ENCODE measurements at regions not wholly inside any gene's neighbourhood (a gene's known extent, or its start where the extent isn't known, plus 50 kb on each side); places are given as distances from the start of the nearest gene placed in this dataset.

- no peak for DNase-seq
Measured at GRCh38 chr15:91523596-91523995, 329.9 kb upstream of the SLCO3A1 start.

GRCh38 chr15:91524534-91524933 lies 329.0 kb upstream of the SLCO3A1 start:
- DNase-seq, result no peak

GRCh38 chr15:91525751-91526150 lies 327.8 kb upstream of the SLCO3A1 start:
- no peak for DNase-seq

- no peak for DNase-seq
Measured at GRCh38 chr15:91526424-91526823, 327.1 kb upstream of the SLCO3A1 start.

- no peak for DNase-seq
Measured at GRCh38 chr15:91528801-91529200, 324.7 kb upstream of the SLCO3A1 start.

GRCh38 chr15:91529534-91529933 lies 324.0 kb upstream of the SLCO3A1 start:
- DNase-seq, result no peak

GRCh38 chr15:91530279-91530678 lies 323.2 kb upstream of the SLCO3A1 start:
- no peak for DNase-seq

GRCh38 chr15:91530956-91531582 lies 322.4 kb upstream of the SLCO3A1 start:
- DNase-seq, result no peak

GRCh38 chr15:91534235-91534634 lies 319.3 kb upstream of the SLCO3A1 start:
- DNase-seq, result no peak

- no peak for DNase-seq
Measured at GRCh38 chr15:91534976-91535375, 318.5 kb upstream of the SLCO3A1 start.

- DNase-seq, result no peak
Measured at GRCh38 chr15:91535856-91536500, 317.5 kb upstream of the SLCO3A1 start.

GRCh38 chr15:91537856-91538255 lies 315.7 kb upstream of the SLCO3A1 start:
- no peak for DNase-seq

GRCh38 chr15:91538782-91539181 lies 314.7 kb upstream of the SLCO3A1 start:
- no peak for DNase-seq

- DNase-seq, result no peak
Measured at GRCh38 chr15:91541286-91541685, 312.2 kb upstream of the SLCO3A1 start.

- DNase-seq, result no peak
Measured at GRCh38 chr15:91542226-91542625, 311.3 kb upstream of the SLCO3A1 start.

GRCh38 chr15:91547356-91547755 lies 306.2 kb upstream of the SLCO3A1 start:
- DNase-seq, result no peak

- no peak for DNase-seq
Measured at GRCh38 chr15:91548549-91548948, 305.0 kb upstream of the SLCO3A1 start.

GRCh38 chr15:91549581-91549980 lies 303.9 kb upstream of the SLCO3A1 start:
- no peak for DNase-seq

- DNase-seq, result no peak
Measured at GRCh38 chr15:91552555-91552954, 301.0 kb upstream of the SLCO3A1 start.

- no peak for DNase-seq
Measured at GRCh38 chr15:91553196-91553854, 300.2 kb upstream of the SLCO3A1 start.

GRCh38 chr15:91555312-91555711 lies 298.2 kb upstream of the SLCO3A1 start:
- DNase-seq, result no peak

- DNase-seq, result no peak
Measured at GRCh38 chr15:91556926-91557325, 296.6 kb upstream of the SLCO3A1 start.

- DNase-seq, result no peak
Measured at GRCh38 chr15:91559066-91559465, 294.4 kb upstream of the SLCO3A1 start.

- no peak for DNase-seq
Measured at GRCh38 chr15:91561371-91562100, 292.0 kb upstream of the SLCO3A1 start.
